Nephron progenitor cell (in vitro differentiated cells): ENCODE measurements at regions not wholly inside any gene's neighbourhood (a gene's known extent, or its start where the extent isn't known, plus 50 kb on each side); places are given as distances from the start of the nearest gene placed in this dataset.

Experiments used
- DNase-seq: peaks from one replicate; pipeline ENCODE4 v3.0.0; 2021
- H3K27ac Mint-ChIP-seq: 2 replicates; pipeline ENCODE4 v1.8.0; 2021; ENCODE audit warnings: mild to moderate bottlenecking, moderate library complexity, mixed read lengths
- H3K27me3 Mint-ChIP-seq: 2 replicates; pipeline ENCODE4 v1.8.0; 2021; ENCODE audit warnings: mild to moderate bottlenecking, low read depth, mixed read lengths; ENCODE audit not compliant: poor library complexity
- H3K36me3 Mint-ChIP-seq: 2 replicates; pipeline ENCODE4 v1.8.0; 2021; ENCODE audit warnings: low read depth, mixed read lengths
- H3K4me1 Mint-ChIP-seq: 2 replicates; pipeline ENCODE4 v1.8.0; 2021; ENCODE audit warnings: mixed read lengths
- H3K4me3 Mint-ChIP-seq: 2 replicates; pipeline ENCODE4 v1.8.0; 2021; ENCODE audit warnings: mild to moderate bottlenecking, moderate library complexity, mixed read lengths
- H3K9me3 Mint-ChIP-seq: 2 replicates; pipeline ENCODE4 v1.8.0; 2021; ENCODE audit warnings: mild to moderate bottlenecking, moderate library complexity, mixed read lengths
- TF ChIP-seq, protein P1 (sequence below): fragments of 200-600 bp; sonication (generic); IDR thresholded peaks from 2 replicates; pipeline ENCODE4 v1.5.0; 2021; ENCODE audit warnings: antibody characterized with exemption

DNA sequence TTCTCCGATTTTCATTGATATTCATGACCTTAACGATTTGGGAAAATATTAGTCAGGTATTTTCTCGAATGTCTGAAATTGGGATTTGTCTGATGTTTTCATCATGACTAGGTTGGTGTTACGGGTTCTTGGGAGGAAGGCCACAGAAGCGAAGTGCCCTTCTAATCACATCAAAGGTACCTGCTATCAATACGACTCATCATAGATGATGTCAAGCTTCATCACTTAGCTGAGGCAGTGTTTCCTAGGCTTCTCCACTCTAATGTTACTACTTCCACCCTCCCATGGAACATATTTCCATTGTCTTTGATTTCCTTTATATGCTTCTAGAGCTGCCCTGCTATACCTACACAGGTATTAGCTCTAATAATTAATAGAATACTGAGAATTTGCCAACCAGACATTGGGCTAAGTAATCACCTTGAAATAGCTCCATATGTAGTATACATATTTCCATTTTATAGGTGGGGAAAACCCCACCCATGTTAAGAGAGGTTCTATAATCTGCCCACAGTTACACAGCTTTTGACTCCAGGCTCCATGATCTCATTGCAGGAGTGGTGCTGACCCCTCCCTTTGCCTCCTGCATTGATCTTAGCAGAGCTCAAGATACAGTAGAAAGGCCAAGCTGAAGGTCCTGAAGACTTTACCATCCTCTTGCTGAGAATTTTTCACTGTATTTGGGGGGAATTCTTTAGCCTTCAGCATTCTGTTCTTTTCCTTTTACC lies 238.6 kb upstream of the ADAMTSL1 start:
- peaks cover 9% of the 10 kb centered on the region for H3K27me3 Mint-ChIP-seq
- DNase-seq: no peak
- TF ChIP-seq, protein P1, sequence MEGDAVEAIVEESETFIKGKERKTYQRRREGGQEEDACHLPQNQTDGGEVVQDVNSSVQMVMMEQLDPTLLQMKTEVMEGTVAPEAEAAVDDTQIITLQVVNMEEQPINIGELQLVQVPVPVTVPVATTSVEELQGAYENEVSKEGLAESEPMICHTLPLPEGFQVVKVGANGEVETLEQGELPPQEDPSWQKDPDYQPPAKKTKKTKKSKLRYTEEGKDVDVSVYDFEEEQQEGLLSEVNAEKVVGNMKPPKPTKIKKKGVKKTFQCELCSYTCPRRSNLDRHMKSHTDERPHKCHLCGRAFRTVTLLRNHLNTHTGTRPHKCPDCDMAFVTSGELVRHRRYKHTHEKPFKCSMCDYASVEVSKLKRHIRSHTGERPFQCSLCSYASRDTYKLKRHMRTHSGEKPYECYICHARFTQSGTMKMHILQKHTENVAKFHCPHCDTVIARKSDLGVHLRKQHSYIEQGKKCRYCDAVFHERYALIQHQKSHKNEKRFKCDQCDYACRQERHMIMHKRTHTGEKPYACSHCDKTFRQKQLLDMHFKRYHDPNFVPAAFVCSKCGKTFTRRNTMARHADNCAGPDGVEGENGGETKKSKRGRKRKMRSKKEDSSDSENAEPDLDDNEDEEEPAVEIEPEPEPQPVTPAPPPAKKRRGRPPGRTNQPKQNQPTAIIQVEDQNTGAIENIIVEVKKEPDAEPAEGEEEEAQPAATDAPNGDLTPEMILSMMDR: no peak
- no peak overlapping the region for H3K4me3 Mint-ChIP-seq
- no peak overlapping the region for H3K27ac Mint-ChIP-seq
- no peaks in the 10 kb centered on the region for H3K9me3 Mint-ChIP-seq
- H3K36me3 Mint-ChIP-seq: no peaks in the 10 kb centered on the region
- peaks cover 4% of the 10 kb centered on the region for H3K4me1 Mint-ChIP-seq

DNA sequence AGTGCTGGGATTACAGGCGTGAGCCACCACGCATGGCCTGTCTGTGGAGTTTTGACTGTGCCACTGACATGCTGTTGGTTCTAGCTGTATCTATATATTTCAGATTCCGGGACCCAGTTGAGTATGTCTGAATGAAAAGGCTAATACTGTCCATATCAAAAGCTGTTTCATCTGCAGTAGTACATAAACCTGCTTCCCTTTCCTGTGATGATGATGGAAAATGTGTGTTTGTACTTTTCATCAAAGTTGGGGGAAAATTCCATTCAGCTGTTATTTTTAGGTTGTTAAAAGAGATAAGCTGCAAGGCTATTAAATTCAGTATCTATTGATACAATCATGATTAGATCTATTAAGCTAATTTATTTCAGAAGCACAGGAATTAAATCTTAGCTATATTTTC lies 237.6 kb upstream of the ADAMTSL1 start:
- Mint-ChIP-seq H3K36me3 (no peaks in the 10 kb centered on the region), H3K4me3 (no peak overlapping the region), H3K27ac (no peak overlapping the region), H3K9me3 (no peaks in the 10 kb centered on the region), H3K4me1 (peaks cover 4% of the 10 kb centered on the region), H3K27me3 (peaks cover 7% of the 10 kb centered on the region)
- no peak for DNase-seq
- TF ChIP-seq, protein P1: no peak

DNA sequence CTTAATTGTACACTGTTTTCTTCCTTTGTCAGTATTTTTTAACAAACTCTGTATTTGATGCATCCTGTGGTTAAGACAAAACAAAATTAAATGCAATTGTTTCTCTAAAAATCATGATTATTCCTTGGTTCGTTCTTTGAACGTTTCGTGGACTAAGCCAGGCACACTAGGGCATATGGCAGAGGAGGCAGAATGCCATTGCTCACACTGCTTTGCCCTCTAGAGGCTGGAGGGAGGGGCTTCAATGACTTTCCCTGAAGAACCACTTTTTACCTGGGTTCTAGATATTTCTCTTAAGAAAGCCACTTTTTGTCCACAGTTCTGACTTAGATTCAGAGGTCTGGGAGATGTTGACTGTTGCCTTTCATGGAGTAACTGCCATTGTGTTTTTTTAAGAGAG lies 236.2 kb upstream of the ADAMTSL1 start:
- peaks cover 4% of the 10 kb centered on the region for H3K4me1 Mint-ChIP-seq
- H3K9me3 Mint-ChIP-seq: peaks cover 8% of the 10 kb centered on the region
- H3K27ac Mint-ChIP-seq: no peak overlapping the region
- no peaks in the 10 kb centered on the region for H3K36me3 Mint-ChIP-seq
- H3K27me3 Mint-ChIP-seq: peaks cover 7% of the 10 kb centered on the region
- TF ChIP-seq, protein P1: no peak
- no peak overlapping the region for H3K4me3 Mint-ChIP-seq
- no peak for DNase-seq

DNA sequence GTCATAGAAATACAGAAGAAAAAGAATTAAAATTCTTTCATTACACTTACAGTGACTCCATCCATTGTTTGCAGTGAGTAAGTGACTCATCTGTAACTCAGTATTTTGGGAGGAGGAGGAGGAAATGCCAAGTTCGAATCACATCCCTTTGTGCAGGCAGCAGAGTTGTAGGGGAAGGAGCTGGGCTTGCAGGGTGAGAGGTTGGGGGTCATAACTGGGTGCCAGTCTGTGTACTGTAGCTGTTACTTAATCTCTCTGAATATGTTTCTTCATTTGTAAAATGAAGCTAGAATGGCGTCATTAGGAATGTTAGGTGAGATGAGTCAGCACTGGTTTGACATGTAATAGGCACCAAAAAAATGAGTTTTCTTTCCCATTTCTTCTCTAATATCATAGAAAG lies 235.7 kb upstream of the ADAMTSL1 start:
- peaks cover 12% of the 10 kb centered on the region for H3K9me3 Mint-ChIP-seq
- no peak overlapping the region for H3K4me3 Mint-ChIP-seq
- no peaks in the 10 kb centered on the region for H3K36me3 Mint-ChIP-seq
- TF ChIP-seq, protein P1: no peak
- H3K27ac Mint-ChIP-seq: no peak overlapping the region
- H3K27me3 Mint-ChIP-seq: peaks cover 7% of the 10 kb centered on the region
- no peak for DNase-seq
- H3K4me1 Mint-ChIP-seq: peaks cover 4% of the 10 kb centered on the region

DNA sequence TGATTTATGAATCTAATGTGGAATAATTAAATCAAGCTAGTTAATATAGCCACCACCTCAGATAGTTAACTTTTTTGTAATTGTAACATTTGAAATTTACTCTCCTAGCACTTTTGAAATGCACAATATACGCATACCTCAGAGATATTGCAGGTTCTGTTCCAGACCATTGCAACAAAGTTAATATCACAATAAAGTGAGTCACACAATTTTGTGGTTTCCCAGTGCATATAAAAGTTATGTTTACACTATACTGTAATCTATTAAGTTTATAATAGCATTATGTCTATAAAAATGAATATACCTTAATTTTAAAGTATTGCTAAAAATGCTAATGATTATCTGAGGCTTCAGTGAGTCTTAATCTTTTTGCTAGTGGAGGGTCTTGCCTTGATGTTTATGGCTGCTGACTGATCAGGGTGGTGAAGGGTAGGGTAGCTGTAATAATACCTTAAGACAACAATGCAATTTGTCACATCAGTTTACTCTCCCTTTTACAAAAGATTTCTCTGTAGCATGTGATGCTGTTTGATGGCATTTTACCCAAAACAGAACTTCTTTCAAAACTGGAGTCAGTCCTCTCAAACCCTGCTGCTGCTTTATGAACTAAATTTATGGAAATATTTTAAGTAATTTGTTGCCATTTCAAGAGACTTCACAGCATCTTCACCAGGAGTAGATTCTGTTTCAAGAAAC lies 235.1 kb upstream of the ADAMTSL1 start:
- Mint-ChIP-seq H3K4me3 (no peak overlapping the region), H3K36me3 (no peaks in the 10 kb centered on the region), H3K27me3 (peaks cover 6% of the 10 kb centered on the region), H3K4me1 (peaks cover 4% of the 10 kb centered on the region), H3K9me3 (peaks cover 19% of the 10 kb centered on the region), H3K27ac (no peak overlapping the region)
- TF ChIP-seq, protein P1: no peak
- DNase-seq: no peak
